WTC11 (cell line): ENCODE measurements at regions not wholly inside any gene's neighbourhood (a gene's known extent, or its start where the extent isn't known, plus 50 kb on each side); places are given as distances from the start of the nearest gene placed in this dataset.

ENCODE experiments used
- ATAC-seq: fragments of 200-7000 bp; cut with Tn5 transposase; 2 replicates; pipeline ENCODE4 v1.10.0; 2021; ENCODE audit warnings: mild to moderate bottlenecking, moderate library complexity
- CTCF ChIA-PET: fragments of 300-600 bp; sonication (Branson Sonifier 250); formaldehyde crosslinking; loops from one replicate; lab custom pipeline; 2021; ENCODE audit warnings: antibody characterized with exemption; lab: Charles Lee
- POLR2A ChIA-PET: fragments of 350-600 bp; sonication (Branson Sonifier 250); formaldehyde crosslinking; loops from one replicate; lab custom pipeline; 2021; ENCODE audit warnings: antibody characterized with exemption; lab: Charles Lee
- DNase-seq: peaks from one replicate; pipeline ENCODE4 v3.0.0; 2021; ENCODE audit warnings: low spot score
- H3K27ac Mint-ChIP-seq: 2 replicates; pipeline ENCODE4 v1.8.0; 2021; ENCODE audit warnings: mixed read lengths
- H3K27me3 Mint-ChIP-seq: 2 replicates; pipeline ENCODE4 v1.8.0; 2021; ENCODE audit warnings: low read depth, mild to moderate bottlenecking, moderate library complexity, mixed read lengths
- H3K36me3 Mint-ChIP-seq: 2 replicates; pipeline ENCODE4 v1.8.0; 2021; ENCODE audit warnings: mixed read lengths
- H3K4me1 Mint-ChIP-seq: 2 replicates; pipeline ENCODE4 v1.8.0; 2022; ENCODE audit warnings: mixed read lengths
- H3K4me3 Mint-ChIP-seq: 2 replicates; pipeline ENCODE4 v1.8.0; 2021; ENCODE audit warnings: mild to moderate bottlenecking, moderate library complexity, mixed read lengths
- H3K9me3 Mint-ChIP-seq: 2 replicates; pipeline ENCODE4 v1.8.0; 2021; ENCODE audit warnings: mixed read lengths
- ATF6 ChIP-seq: sonication (generic); formaldehyde crosslinking; IDR thresholded peaks from 2 replicates; pipeline ENCODE4 v1.8.1; 2023; ENCODE audit warnings: mild to moderate bottlenecking, missing genetic modification reagents
- CBFB ChIP-seq: sonication (generic); formaldehyde crosslinking; IDR thresholded peaks from 2 replicates; pipeline ENCODE4 v1.8.1; 2022; ENCODE audit warnings: mild to moderate bottlenecking, low read depth, missing genetic modification reagents
- CTCF ChIP-seq: fragments of 200-600 bp; IDR thresholded peaks from 2 replicates; pipeline ENCODE4 v1.8.0; 2022; ENCODE audit warnings: antibody characterized with exemption
- ERG ChIP-seq: fragments of 250-450 bp; sonication (Bioruptor Pico); IDR thresholded peaks from 2 replicates; pipeline ENCODE4 v1.8.0; 2021; ENCODE audit warnings: mild to moderate bottlenecking
- FOXP4 ChIP-seq: sonication (generic); formaldehyde crosslinking; IDR thresholded peaks from 2 replicates; pipeline ENCODE4 v1.8.0; 2022; ENCODE audit warnings: mild to moderate bottlenecking, missing genetic modification reagents
- JUN ChIP-seq: sonication (generic); formaldehyde crosslinking; IDR thresholded peaks from 2 replicates; pipeline ENCODE4 v1.8.0; 2023; ENCODE audit warnings: mild to moderate bottlenecking, missing genetic modification reagents
- TP53 ChIP-seq: sonication (generic); formaldehyde crosslinking; IDR thresholded peaks from 2 replicates; pipeline ENCODE4 v1.8.1; 2023; ENCODE audit warnings: mild to moderate bottlenecking, missing genetic modification reagents
- ZNF396 ChIP-seq: fragments of 250-450 bp; sonication (Bioruptor Pico); IDR thresholded peaks from 2 replicates; pipeline ENCODE4 v1.8.0; 2021; ENCODE audit warnings: mild to moderate bottlenecking, moderate library complexity, borderline replicate concordance
- TF ChIP-seq, protein P1 (sequence below): fragments of 250-450 bp; sonication (Bioruptor Pico); IDR thresholded peaks from 2 replicates; pipeline ENCODE4 v1.9.0; 2021; ENCODE audit warnings: mild to moderate bottlenecking
- TF ChIP-seq, protein P2 (sequence below): fragments of 250-450 bp; sonication (Bioruptor Pico); IDR thresholded peaks from 2 replicates; pipeline ENCODE4 v2.1.2; 2022; ENCODE audit warnings: mild to moderate bottlenecking, moderate library complexity
- TF ChIP-seq, protein P3 (sequence below): sonication (generic); formaldehyde crosslinking; IDR thresholded peaks from 2 replicates; pipeline ENCODE4 v1.8.1; 2022; ENCODE audit warnings: missing genetic modification reagents, borderline replicate concordance
- TF ChIP-seq, protein P4 (sequence below): sonication (generic); formaldehyde crosslinking; IDR thresholded peaks from 2 replicates; pipeline ENCODE4 v1.8.1; 2022; ENCODE audit warnings: mild to moderate bottlenecking, missing genetic modification reagents, moderate library complexity, borderline replicate concordance
- TF ChIP-seq, protein P5 (sequence below): fragments of 250-450 bp; sonication (Bioruptor Pico); IDR thresholded peaks from 2 replicates; pipeline ENCODE4 v1.9.0; 2021; ENCODE audit warnings: moderate library complexity, mild to moderate bottlenecking, inconsistent platforms, borderline replicate concordance

- TF ChIP-seq CTCF (no peak), JUN (CRISPR knock-in tag) (no peak), TP53 (no peak), ATF6 (CRISPR knock-in tag) (no peak), ZNF396 (CRISPR knock-in tag) (no peak), ERG (CRISPR knock-in tag) (no peak), FOXP4 (CRISPR knock-in tag) (no peak), CBFB (CRISPR knock-in tag) (no peak)
- TF ChIP-seq, protein P1, sequence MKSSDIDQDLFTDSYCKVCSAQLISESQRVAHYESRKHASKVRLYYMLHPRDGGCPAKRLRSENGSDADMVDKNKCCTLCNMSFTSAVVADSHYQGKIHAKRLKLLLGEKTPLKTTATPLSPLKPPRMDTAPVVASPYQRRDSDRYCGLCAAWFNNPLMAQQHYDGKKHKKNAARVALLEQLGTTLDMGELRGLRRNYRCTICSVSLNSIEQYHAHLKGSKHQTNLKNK (CRISPR knock-in tag), result no peak
- TF ChIP-seq, protein P2, sequence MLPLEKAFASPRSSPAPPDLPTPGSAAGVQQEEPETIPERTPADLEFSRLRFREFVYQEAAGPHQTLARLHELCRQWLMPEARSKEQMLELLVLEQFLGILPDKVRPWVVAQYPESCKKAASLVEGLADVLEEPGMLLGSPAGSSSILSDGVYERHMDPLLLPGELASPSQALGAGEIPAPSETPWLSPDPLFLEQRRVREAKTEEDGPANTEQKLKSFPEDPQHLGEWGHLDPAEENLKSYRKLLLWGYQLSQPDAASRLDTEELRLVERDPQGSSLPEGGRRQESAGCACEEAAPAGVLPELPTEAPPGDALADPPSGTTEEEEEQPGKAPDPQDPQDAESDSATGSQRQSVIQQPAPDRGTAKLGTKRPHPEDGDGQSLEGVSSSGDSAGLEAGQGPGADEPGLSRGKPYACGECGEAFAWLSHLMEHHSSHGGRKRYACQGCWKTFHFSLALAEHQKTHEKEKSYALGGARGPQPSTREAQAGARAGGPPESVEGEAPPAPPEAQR, result no peak
- TF ChIP-seq, protein P3, sequence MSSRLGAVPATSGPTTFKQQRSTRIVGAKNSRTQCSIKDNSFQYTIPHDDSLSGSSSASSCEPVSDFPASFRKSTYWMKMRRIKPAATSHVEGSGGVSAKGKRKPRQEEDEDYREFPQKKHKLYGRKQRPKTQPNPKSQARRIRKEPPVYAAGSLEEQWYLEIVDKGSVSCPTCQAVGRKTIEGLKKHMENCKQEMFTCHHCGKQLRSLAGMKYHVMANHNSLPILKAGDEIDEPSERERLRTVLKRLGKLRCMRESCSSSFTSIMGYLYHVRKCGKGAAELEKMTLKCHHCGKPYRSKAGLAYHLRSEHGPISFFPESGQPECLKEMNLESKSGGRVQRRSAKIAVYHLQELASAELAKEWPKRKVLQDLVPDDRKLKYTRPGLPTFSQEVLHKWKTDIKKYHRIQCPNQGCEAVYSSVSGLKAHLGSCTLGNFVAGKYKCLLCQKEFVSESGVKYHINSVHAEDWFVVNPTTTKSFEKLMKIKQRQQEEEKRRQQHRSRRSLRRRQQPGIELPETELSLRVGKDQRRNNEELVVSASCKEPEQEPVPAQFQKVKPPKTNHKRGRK, result no peak
- TF ChIP-seq, protein P4, sequence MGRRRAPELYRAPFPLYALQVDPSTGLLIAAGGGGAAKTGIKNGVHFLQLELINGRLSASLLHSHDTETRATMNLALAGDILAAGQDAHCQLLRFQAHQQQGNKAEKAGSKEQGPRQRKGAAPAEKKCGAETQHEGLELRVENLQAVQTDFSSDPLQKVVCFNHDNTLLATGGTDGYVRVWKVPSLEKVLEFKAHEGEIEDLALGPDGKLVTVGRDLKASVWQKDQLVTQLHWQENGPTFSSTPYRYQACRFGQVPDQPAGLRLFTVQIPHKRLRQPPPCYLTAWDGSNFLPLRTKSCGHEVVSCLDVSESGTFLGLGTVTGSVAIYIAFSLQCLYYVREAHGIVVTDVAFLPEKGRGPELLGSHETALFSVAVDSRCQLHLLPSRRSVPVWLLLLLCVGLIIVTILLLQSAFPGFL (CRISPR knock-in tag), result no peak
- TF ChIP-seq, protein P5, sequence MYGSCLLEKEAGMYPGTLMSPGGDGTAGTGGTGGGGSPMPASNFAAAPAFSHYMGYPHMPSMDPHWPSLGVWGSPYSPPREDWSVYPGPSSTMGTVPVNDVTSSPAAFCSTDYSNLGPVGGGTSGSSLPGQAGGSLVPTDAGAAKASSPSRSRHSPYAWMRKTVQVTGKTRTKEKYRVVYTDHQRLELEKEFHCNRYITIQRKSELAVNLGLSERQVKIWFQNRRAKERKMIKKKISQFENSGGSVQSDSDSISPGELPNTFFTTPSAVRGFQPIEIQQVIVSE (CRISPR knock-in tag), result no peak
- H3K27ac Mint-ChIP-seq, result no peak overlapping the region
- CTCF ChIA-PET, result no interaction called here
- DNase-seq (no peak), ATAC-seq (no peak)
- peaks cover 14% of the 10 kb centered on the region; the same call in 1 of the 2 replicates for H3K36me3 Mint-ChIP-seq
- no peaks in the 10 kb centered on the region for H3K27me3 Mint-ChIP-seq
- no peak overlapping the region for H3K4me3 Mint-ChIP-seq
- peaks cover 27% of the 10 kb centered on the region for H3K9me3 Mint-ChIP-seq
- POLR2A ChIA-PET, result no interaction called here
- H3K4me1 Mint-ChIP-seq, result no peaks in the 10 kb centered on the region
Measured at GRCh38 chr18:78424403-78425018, 555.1 kb upstream of the SALL3 start.
